ENCODE measurements at regions not wholly inside any gene's neighbourhood (a gene's known extent, or its start where the extent isn't known, plus 50 kb on each side); places are given as distances from the start of the nearest gene placed in this dataset.

- H3K4me3 Mint-ChIP-seq: no peak overlapping the region
- Histone ChIP-seq H3K79me2 (ENCODE audit: control insufficient read depth, insufficient read depth, low read length) (no peaks in the 10 kb centered on the region), H3K27me3 (replicated peaks in 1 of 4; ENCODE audit: control extremely low read depth in 1 of 4, control insufficient read depth in 3 of 4, insufficient read depth in 4 of 4, low read length in 3 of 4) (peaks cover 0 to 3% (median 1%) of the 10 kb centered on the region in 4 experiments), H3K4me1 (ENCODE audit: control insufficient read depth in 2 of 2, insufficient read depth in 2 of 2, low read length in 2 of 2) (no peaks in the 10 kb centered on the region), H3K27ac (ENCODE audit: low read length in 2 of 2) (no peak overlapping the region), H2AFZ (ENCODE audit: insufficient read depth, low read depth, low read length, poor library complexity, severe bottlenecking) (no peak overlapping the region), H4K20me1 (ENCODE audit: control insufficient read depth, insufficient read depth, low read length, poor library complexity, severe bottlenecking) (no peaks in the 10 kb centered on the region), H3K4me3 (ENCODE audit: control extremely low read depth in 1 of 5, extremely low read depth in 1 of 5, insufficient read depth in 1 of 5, low read depth in 2 of 5, low read length in 4 of 5) (no peak overlapping the region), H3K36me3 (replicated peaks in 1 of 2; ENCODE audit: control extremely low read depth in 1 of 2, control insufficient read depth in 1 of 2, extremely low read depth in 1 of 2, insufficient read depth in 2 of 2, low read length in 1 of 2) (no peaks in the 10 kb centered on the region), H3K9ac (ENCODE audit: low read length) (no peak overlapping the region), H3K9me3 (ENCODE audit: control extremely low read depth in 1 of 3, control insufficient read depth in 2 of 3, insufficient read depth in 1 of 3, low read length in 2 of 3) (peaks cover 0 to 4% (median 0%) of the 10 kb centered on the region in 3 donors), H3K4me2 (replicated peaks; ENCODE audit: low read depth, low read length, poor library complexity, severe bottlenecking) (no peak overlapping the region)
- intact Hi-C loops (cut with micrococcal nuclease): no loop called here
- no peak for ATAC-seq (ENCODE audit: low read depth)
- no peaks in the 10 kb centered on the region for H3K4me1 Mint-ChIP-seq
- no peaks in the 10 kb centered on the region for H3K9me3 Mint-ChIP-seq (ENCODE audit: insufficient read depth)
- DNase-seq: no peak
- ChIA-PET POLR2A (no interaction called here), CTCF (no interaction called here)
- WGBS (ENCODE audit: insufficient coverage): 27% methylated on average over 13 of the region's 13 CpGs
- H3K27me3 Mint-ChIP-seq: peaks cover 13% of the 10 kb centered on the region
- no peak overlapping the region for H3K27ac Mint-ChIP-seq
- TF ChIP-seq, protein P1, sequence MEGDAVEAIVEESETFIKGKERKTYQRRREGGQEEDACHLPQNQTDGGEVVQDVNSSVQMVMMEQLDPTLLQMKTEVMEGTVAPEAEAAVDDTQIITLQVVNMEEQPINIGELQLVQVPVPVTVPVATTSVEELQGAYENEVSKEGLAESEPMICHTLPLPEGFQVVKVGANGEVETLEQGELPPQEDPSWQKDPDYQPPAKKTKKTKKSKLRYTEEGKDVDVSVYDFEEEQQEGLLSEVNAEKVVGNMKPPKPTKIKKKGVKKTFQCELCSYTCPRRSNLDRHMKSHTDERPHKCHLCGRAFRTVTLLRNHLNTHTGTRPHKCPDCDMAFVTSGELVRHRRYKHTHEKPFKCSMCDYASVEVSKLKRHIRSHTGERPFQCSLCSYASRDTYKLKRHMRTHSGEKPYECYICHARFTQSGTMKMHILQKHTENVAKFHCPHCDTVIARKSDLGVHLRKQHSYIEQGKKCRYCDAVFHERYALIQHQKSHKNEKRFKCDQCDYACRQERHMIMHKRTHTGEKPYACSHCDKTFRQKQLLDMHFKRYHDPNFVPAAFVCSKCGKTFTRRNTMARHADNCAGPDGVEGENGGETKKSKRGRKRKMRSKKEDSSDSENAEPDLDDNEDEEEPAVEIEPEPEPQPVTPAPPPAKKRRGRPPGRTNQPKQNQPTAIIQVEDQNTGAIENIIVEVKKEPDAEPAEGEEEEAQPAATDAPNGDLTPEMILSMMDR (IDR thresholded peaks at IDR 0.05): no peak
- no peak for TF ChIP-seq EZH2 (IDR thresholded peaks at IDR 0.05; ENCODE audit: borderline replicate concordance, insufficient read depth, low read depth, low read length, poor library complexity, severe bottlenecking)
Observed at GRCh38 chr2:19675003-19675629, 226.7 kb downstream of the TTC32 start.

GRCh38 chr2:19674051-19675002 is 227.5 kb downstream of the TTC32 start:
- peaks cover 0 to 3% (median 1%) of the 10 kb centered on the region in 4 experiments for H3K27me3 ChIP-seq (replicated peaks in 1 of 4; ENCODE audit: control extremely low read depth in 1 of 4, control insufficient read depth in 3 of 4, insufficient read depth in 4 of 4, low read length in 3 of 4)
- Mint-ChIP-seq H3K4me3 (no peak overlapping the region), H3K27me3 (peaks cover 16% of the 10 kb centered on the region), H3K4me1 (no peaks in the 10 kb centered on the region), H3K27ac (no peak overlapping the region), H3K9me3 (ENCODE audit: insufficient read depth) (no peaks in the 10 kb centered on the region)
- CTCF ChIA-PET: no interaction called here
- TF ChIP-seq EZH2 (IDR thresholded peaks at IDR 0.05; ENCODE audit: borderline replicate concordance, insufficient read depth, low read depth, low read length, poor library complexity, severe bottlenecking): no peak
- TF ChIP-seq, protein P1 (IDR thresholded peaks at IDR 0.05): no peak
- intact Hi-C loops (cut with micrococcal nuclease): no loop called here
- no peak overlapping the region for H3K4me3 ChIP-seq (ENCODE audit: control extremely low read depth in 1 of 5, extremely low read depth in 1 of 5, insufficient read depth in 1 of 5, low read depth in 2 of 5, low read length in 4 of 5)
- H3K4me1 ChIP-seq (ENCODE audit: control insufficient read depth in 2 of 2, insufficient read depth in 2 of 2, low read length in 2 of 2): no peaks in the 10 kb centered on the region
- POLR2A ChIA-PET: no interaction called here
- H3K79me2 ChIP-seq (ENCODE audit: control insufficient read depth, insufficient read depth, low read length): no peaks in the 10 kb centered on the region
- 83% methylated on average over 3 of the region's 16 CpGs for WGBS (ENCODE audit: insufficient coverage)
- ATAC-seq (ENCODE audit: low read depth) (no peak), DNase-seq (no peak)
- H4K20me1 ChIP-seq (ENCODE audit: control insufficient read depth, insufficient read depth, low read length, poor library complexity, severe bottlenecking): no peaks in the 10 kb centered on the region
- no peak overlapping the region for H3K4me2 ChIP-seq (replicated peaks; ENCODE audit: low read depth, low read length, poor library complexity, severe bottlenecking)
- H2AFZ ChIP-seq (ENCODE audit: insufficient read depth, low read depth, low read length, poor library complexity, severe bottlenecking): no peak overlapping the region
- no peaks in the 10 kb centered on the region for H3K36me3 ChIP-seq (replicated peaks in 1 of 2; ENCODE audit: control extremely low read depth in 1 of 2, control insufficient read depth in 1 of 2, extremely low read depth in 1 of 2, insufficient read depth in 2 of 2, low read length in 1 of 2)
- H3K9ac ChIP-seq (ENCODE audit: low read length): no peak overlapping the region
- H3K9me3 ChIP-seq (ENCODE audit: control extremely low read depth in 1 of 3, control insufficient read depth in 2 of 3, insufficient read depth in 1 of 3, low read length in 2 of 3): peaks cover 0 to 4% (median 0%) of the 10 kb centered on the region in 3 donors
- H3K27ac ChIP-seq (ENCODE audit: low read length in 2 of 2): no peak overlapping the region

Measured in B cell (primary cell).